HG03064 (cell line): ENCODE measurements at regions not wholly inside any gene's neighbourhood (a gene's known extent, or its start where the extent isn't known, plus 50 kb on each side); places are given as distances from the start of the nearest gene placed in this dataset.

Experiments
- ATAC-seq: cut with Tn5 transposase; IDR thresholded peaks from one replicate; pipeline ENCODE4 v1.9.1; 2021; ENCODE audit warnings: low read depth; ENCODE audit not compliant: unreplicated experiment

- ATAC-seq: no peak
Measured at GRCh38 chr2:65494078-65494477, 61.7 kb upstream of the SPRED2 start.

GRCh38 chr2:65491381-65491905, 59.0 kb upstream of the SPRED2 start:
- ATAC-seq: no peak

- no peak for ATAC-seq
Measured at GRCh38 chr2:65490222-65490621, 57.8 kb upstream of the SPRED2 start.

GRCh38 chr2:65489269-65489668, 56.9 kb upstream of the SPRED2 start:
- ATAC-seq: no peak

- ATAC-seq: no peak
Measured at GRCh38 chr2:65488527-65488926, 56.1 kb upstream of the SPRED2 start.

GRCh38 chr2:65487404-65487803, 55.0 kb upstream of the SPRED2 start:
- no peak for ATAC-seq

GRCh38 chr2:65486802-65487201, 54.4 kb upstream of the SPRED2 start:
- ATAC-seq: no peak

- ATAC-seq: no peak
Measured at GRCh38 chr2:65486282-65486681, 53.9 kb upstream of the SPRED2 start.

GRCh38 chr2:65485839-65486238, 53.4 kb upstream of the SPRED2 start:
- ATAC-seq: no peak

- ATAC-seq: no peak
Measured at GRCh38 chr2:65483763-65484162, 51.4 kb upstream of the SPRED2 start.

- ATAC-seq: no peak
Measured at GRCh38 chr2:65482971-65483370, 50.6 kb upstream of the SPRED2 start.
